MCF 10A (cell line): ENCODE measurements at regions not wholly inside any gene's neighbourhood (a gene's known extent, or its start where the extent isn't known, plus 50 kb on each side); places are given as distances from the start of the nearest gene placed in this dataset.

Experiments
- BruUV-seq: library from RNA; stranded (reverse); fragments of 400-500 nt; replicated peaks from 2 replicates; lab custom pipeline; 2021; lab: Mats Ljungman, UMichigan
- CTCF ChIA-PET: fragments of 300-600 bp; sonication (Branson Sonifier 250); formaldehyde crosslinking; extraction: SDS; loops from one replicate; lab custom pipeline; 2021; ENCODE audit warnings: antibody characterized with exemption, inconsistent platforms; lab: Yijun Ruan, JAX
- POLR2A ChIA-PET: fragments of 300-600, 350-650 bp; sonication (Branson Sonifier 250); formaldehyde crosslinking; extraction: SDS; loops from one replicate; lab custom pipeline; 2020; ENCODE audit warnings: antibody characterized with exemption, inconsistent platforms; lab: Yijun Ruan, JAX
- DNase-seq: peaks from one replicate; pipeline ENCODE4 v3.0.0-alpha.2; 2018; ENCODE audit not compliant: unreplicated experiment
- H3K27ac Mint-ChIP-seq: one replicate; pipeline ENCODE4 v1.8.0; 2022; ENCODE audit warnings: mild to moderate bottlenecking, low read depth, mixed read lengths; ENCODE audit not compliant: unreplicated experiment
- H3K27me3 Mint-ChIP-seq: one replicate; pipeline ENCODE4 v1.8.0; 2022; ENCODE audit warnings: mixed read lengths; ENCODE audit not compliant: insufficient read depth, unreplicated experiment
- H3K36me3 Mint-ChIP-seq: one replicate; pipeline ENCODE4 v1.8.0; 2022; ENCODE audit warnings: mild to moderate bottlenecking, moderate library complexity, mixed read lengths; ENCODE audit not compliant: insufficient read depth, unreplicated experiment
- H3K4me1 Mint-ChIP-seq: one replicate; pipeline ENCODE4 v1.8.0; 2022; ENCODE audit warnings: mixed read lengths; ENCODE audit not compliant: insufficient read depth, unreplicated experiment
- H3K4me3 Mint-ChIP-seq: one replicate; pipeline ENCODE4 v1.8.0; 2022; ENCODE audit warnings: mild to moderate bottlenecking, moderate library complexity, mixed read lengths; ENCODE audit not compliant: unreplicated experiment
- H3K9me3 Mint-ChIP-seq: one replicate; pipeline ENCODE4 v1.8.0; 2022; ENCODE audit warnings: mixed read lengths; ENCODE audit not compliant: unreplicated experiment
- intact Hi-C: fragments of 100-400 bp; cut with micrococcal nuclease; formaldehyde crosslinking; loops from 2 replicates; pipeline ENCODE4 v1.14.1; 2022
- TF ChIP-seq, protein P1 (sequence below): fragments of 200-600 bp; IDR thresholded peaks from one replicate; pipeline ENCODE4 v1.8.0; 2022; ENCODE audit warnings: antibody characterized with exemption, mild to moderate bottlenecking; ENCODE audit not compliant: unreplicated experiment

- no peak for DNase-seq
- TF ChIP-seq, protein P1, sequence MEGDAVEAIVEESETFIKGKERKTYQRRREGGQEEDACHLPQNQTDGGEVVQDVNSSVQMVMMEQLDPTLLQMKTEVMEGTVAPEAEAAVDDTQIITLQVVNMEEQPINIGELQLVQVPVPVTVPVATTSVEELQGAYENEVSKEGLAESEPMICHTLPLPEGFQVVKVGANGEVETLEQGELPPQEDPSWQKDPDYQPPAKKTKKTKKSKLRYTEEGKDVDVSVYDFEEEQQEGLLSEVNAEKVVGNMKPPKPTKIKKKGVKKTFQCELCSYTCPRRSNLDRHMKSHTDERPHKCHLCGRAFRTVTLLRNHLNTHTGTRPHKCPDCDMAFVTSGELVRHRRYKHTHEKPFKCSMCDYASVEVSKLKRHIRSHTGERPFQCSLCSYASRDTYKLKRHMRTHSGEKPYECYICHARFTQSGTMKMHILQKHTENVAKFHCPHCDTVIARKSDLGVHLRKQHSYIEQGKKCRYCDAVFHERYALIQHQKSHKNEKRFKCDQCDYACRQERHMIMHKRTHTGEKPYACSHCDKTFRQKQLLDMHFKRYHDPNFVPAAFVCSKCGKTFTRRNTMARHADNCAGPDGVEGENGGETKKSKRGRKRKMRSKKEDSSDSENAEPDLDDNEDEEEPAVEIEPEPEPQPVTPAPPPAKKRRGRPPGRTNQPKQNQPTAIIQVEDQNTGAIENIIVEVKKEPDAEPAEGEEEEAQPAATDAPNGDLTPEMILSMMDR: no peak
- Mint-ChIP-seq H3K36me3 (no peaks in the 10 kb centered on the region), H3K4me1 (no peaks in the 10 kb centered on the region), H3K27me3 (peaks cover 34% of the 10 kb centered on the region), H3K27ac (no peak overlapping the region), H3K9me3 (no peaks in the 10 kb centered on the region), H3K4me3 (no peak overlapping the region)
- ChIA-PET CTCF (interaction anchor here (0.6 to 6.8 kb wide), 5 partner anchors 11 to 1033 kb away, joined by 3 to 92 read pairs (median 4); no protein-coding TSS in a partner anchor), POLR2A (interaction anchor here (0.6 kb wide), 1 partner anchor 595 kb away, joined by 3 read pairs; no protein-coding TSS in a partner anchor)
- intact Hi-C loops: no loop called here
- BruUV-seq: no TSS peak
Measured at GRCh38 chr2:217715484-217715883, 287.3 kb downstream of the TNS1 start.

GRCh38 chr2:217714287-217714751 lies 288.5 kb downstream of the TNS1 start:
- Mint-ChIP-seq H3K36me3 (no peaks in the 10 kb centered on the region), H3K27ac (no peak overlapping the region), H3K4me1 (no peaks in the 10 kb centered on the region), H3K9me3 (no peaks in the 10 kb centered on the region), H3K27me3 (peaks cover 29% of the 10 kb centered on the region), H3K4me3 (no peak overlapping the region)
- TF ChIP-seq, protein P1: no peak
- CTCF ChIA-PET: interaction anchor here (0.7 to 6.8 kb wide), 7 partner anchors 10 to 1492 kb away, joined by 3 to 92 read pairs (median 8); no protein-coding TSS in a partner anchor
- POLR2A ChIA-PET: no interaction called here
- BruUV-seq: no TSS peak
- DNase-seq: peak; percentile 11
- intact Hi-C loops: no loop called here

DNA sequence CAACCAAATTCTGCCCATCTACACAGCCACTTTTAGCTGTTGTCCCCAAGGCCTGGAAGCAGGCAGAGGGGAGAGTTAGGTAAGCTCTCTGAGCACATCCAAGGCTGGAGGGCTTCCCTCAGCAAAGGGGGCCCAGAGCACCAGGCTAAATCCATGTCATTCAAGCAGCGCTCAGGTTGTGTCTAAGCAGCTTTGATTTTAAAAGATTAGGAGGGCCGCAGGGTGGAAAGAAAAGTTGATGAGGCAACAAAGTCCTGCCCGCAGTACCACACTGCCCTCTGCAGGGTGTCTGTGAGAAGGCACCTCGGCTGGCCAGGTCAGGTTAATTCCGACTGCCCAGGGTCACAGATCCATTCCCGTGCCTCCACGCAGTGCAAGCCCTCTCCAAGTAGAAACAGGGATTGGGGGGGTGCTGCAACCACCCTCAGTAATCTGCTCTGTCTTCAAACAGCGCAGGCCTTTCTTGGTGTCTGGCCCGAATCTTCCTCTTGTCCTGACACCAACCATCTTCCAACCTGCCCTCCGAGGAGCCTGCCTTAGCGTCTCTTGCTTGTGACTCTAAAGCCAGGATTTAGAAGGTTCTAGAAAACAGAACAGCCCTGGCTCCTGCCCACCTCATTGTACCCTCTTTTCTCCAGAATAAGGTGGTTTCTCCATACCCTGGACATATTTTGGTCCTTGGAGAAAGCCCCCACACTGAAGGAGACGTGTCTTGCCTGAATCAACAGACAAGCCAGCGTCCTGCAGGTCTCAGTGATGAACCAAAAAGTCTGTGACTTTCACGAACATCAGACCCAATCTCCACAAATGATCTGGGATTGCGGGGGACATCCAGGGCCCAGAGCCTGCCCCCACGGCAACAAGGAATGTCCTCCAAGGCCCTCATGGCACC lies 289.2 kb downstream of the TNS1 start:
- peaks cover 22% of the 10 kb centered on the region for H3K27me3 Mint-ChIP-seq
- POLR2A ChIA-PET: interaction anchor here (0.6 to 1.2 kb wide), 5 partner anchors 23 to 1015 kb away, joined by 3 to 6 read pairs (median 3); no protein-coding TSS in a partner anchor
- H3K36me3 Mint-ChIP-seq: no peaks in the 10 kb centered on the region
- no peak overlapping the region for H3K27ac Mint-ChIP-seq
- CTCF ChIA-PET: interaction anchor here (0.6 to 6.8 kb wide), 73 partner anchors 9 to 1197 kb away, joined by 3 to 92 read pairs (median 4); partner anchors contain the start of gene IGFBP5
- TF ChIP-seq, protein P1: peak; percentile 99
- no TSS peak for BruUV-seq
- intact Hi-C loops: loop anchor here (1.0 to 2.0 kb wide), 7 partner anchors 63 to 1031 kb away; no protein-coding TSS in a partner anchor
- DNase-seq: peak; percentile 71
- H3K9me3 Mint-ChIP-seq: no peaks in the 10 kb centered on the region
- no peak overlapping the region for H3K4me3 Mint-ChIP-seq
- no peaks in the 10 kb centered on the region for H3K4me1 Mint-ChIP-seq

GRCh38 chr2:217712431-217712830 lies 290.4 kb downstream of the TNS1 start:
- intact Hi-C loops: loop anchor here (2.0 kb wide), 1 partner anchor 570 kb away; no protein-coding TSS in a partner anchor
- Mint-ChIP-seq H3K27me3 (peaks cover 10% of the 10 kb centered on the region), H3K36me3 (no peaks in the 10 kb centered on the region), H3K27ac (no peak overlapping the region), H3K4me3 (no peak overlapping the region), H3K9me3 (no peaks in the 10 kb centered on the region), H3K4me1 (no peaks in the 10 kb centered on the region)
- no peak for DNase-seq
- ChIA-PET CTCF (interaction anchor here (0.5 to 6.8 kb wide), 40 partner anchors 11 to 1194 kb away, joined by 3 to 92 read pairs (median 5); partner anchors contain the start of gene IGFBP5), POLR2A (interaction anchor here (1.2 kb wide), 1 partner anchor 1014 kb away, joined by 6 read pairs; no protein-coding TSS in a partner anchor)
- TF ChIP-seq, protein P1: no peak
- BruUV-seq: no TSS peak
